A673 (cell line): ENCODE measurements at regions not wholly inside any gene's neighbourhood (a gene's known extent, or its start where the extent isn't known, plus 50 kb on each side); places are given as distances from the start of the nearest gene placed in this dataset.

Source experiments
- CTCF ChIP-seq: fragments of 300-800, 200-600 bp; sonication (generic); conservative IDR thresholded peaks from 2 replicates; pipeline ENCODE4 v1.5.1; 2017; ENCODE audit warnings: low read depth, mild to moderate bottlenecking, antibody characterized with exemption, low read length, moderate library complexity, mixed read lengths
- EZH2 ChIP-seq: fragments of 200-600 bp; sonication (generic); IDR thresholded peaks from 2 replicates; pipeline ENCODE4 v1.6.1; 2017; ENCODE audit warnings: borderline replicate concordance, low read depth, mild to moderate bottlenecking, mixed read lengths, antibody characterized with exemption, low read length; ENCODE audit not compliant: poor library complexity, severe bottlenecking

DNA sequence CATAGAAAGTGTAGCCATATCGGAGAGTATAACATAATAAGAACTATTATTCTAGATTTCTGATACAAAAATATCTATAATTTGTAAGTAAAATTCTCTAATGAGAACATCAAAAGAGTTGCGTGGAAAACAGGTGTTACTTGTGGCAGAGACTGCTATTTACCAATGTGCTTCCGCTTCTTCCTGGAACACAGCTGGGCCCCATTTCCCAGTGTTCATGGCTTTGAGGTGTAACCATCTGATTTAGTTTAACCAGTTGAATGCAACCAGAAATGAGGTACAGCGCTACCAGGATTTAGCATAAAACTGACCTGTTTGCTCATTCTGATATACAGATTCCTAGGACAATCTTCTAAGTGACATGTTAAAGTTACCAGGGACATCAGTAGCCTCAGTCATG is 1055.2 kb downstream of the IGSF11 start:
- no peak for TF ChIP-seq CTCF
- no peak for TF ChIP-seq EZH2
